Epithelial cell of prostate (primary cell): ENCODE measurements at regions not wholly inside any gene's neighbourhood (a gene's known extent, or its start where the extent isn't known, plus 50 kb on each side); places are given as distances from the start of the nearest gene placed in this dataset.
"Not testable (repeated sequence)": the region's sequence is repeated elsewhere in the genome, so short reads cannot be mapped to it uniquely, and the experiment has no call there.

Experiments
- DNase-seq: peaks from one replicate; pipeline ENCODE4 v3.0.0-alpha.2; 2011; ENCODE audit warnings: low read depth, low spot score
- H3K27ac ChIP-seq: fragments of 450-650 bp; 2 replicates; pipeline ENCODE4 v1.5.1; 2017; ENCODE audit warnings: mild to moderate bottlenecking

DNA sequence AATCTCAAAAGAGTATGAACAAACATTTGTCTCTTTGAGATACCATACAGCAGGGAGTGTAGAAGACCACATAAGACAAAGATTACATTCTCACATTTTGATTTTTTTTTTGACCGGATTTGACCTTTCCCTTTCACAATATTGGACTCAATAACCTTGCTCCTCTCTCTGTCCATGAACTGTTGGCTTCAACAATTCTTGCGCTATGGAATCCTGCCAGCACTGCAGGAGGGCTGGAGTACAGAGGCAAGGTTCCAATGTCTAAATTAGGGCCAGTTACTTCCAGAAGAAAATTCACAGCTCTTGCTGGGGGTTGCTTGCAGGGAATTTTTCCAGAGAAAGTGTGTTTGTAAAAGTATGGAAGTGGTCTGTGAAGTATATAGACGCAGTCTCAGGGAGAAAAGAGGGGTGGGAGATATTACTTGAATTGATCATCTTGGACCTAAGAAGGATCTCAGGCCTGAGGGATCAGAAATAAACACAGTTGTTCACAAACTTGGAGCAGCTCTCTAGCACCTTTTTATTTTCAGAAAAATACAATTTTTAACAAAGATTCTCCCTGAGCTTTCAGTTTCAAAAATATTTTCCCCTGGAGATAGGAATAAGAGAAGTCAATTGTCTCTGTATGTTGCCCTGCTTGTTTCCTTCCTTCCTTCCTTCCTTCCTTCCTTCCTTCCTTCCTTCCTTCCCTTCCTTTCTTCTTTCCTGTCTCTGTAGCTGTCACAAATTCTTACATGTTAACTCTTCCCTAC is 765.9 kb downstream of the BCKDHB start:
- DNase-seq: no peak
- H3K27ac ChIP-seq: no peak overlapping the region

- no peak for DNase-seq
- no peak overlapping the region for H3K27ac ChIP-seq
Observed at GRCh38 chr6:80862756-80863155, 756.3 kb downstream of the BCKDHB start.

- no peak for DNase-seq
- no peak overlapping the region for H3K27ac ChIP-seq
Observed at GRCh38 chr6:80860107-80860506, 753.6 kb downstream of the BCKDHB start.

DNA sequence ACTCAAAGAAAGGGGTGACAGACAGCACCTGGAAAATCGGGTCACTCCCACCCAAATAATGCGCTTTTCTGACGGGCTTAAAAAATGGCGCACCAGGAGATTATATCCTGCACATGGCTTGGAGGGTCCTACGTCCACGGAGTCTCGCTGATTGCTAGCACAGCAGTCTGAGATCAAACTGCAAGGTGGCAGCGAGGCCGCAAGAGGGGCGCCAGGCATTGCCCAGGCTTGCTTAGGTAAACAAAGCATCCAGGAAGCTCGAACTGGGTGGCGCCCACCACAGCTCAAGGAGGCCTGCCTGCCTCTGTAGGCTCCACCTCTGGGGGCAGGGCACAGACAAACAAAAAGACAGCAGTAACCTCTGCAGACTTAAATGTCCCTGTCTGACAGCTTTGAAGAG is 741.5 kb downstream of the BCKDHB start:
- not testable (repeated sequence) for H3K27ac ChIP-seq

DNA sequence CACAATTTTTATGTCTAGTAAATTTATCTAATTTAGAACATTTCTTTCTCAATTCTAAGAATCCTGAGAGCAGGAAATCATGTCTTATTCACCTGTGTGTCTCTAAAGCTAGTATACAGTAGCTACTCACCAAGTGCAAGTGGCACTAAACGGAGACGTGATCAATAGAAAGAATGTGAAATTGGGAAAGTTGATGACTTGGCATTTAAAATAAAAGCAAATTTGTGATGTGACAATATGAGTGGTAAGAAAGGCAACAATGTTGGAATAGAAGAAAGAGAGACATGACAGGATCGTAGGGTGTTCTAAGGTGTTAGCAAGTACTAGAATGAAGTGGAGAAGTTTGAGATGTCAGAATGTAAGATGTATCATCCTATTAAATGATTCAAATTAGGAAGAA is 725.9 kb downstream of the BCKDHB start:
- DNase-seq: no peak
- H3K27ac ChIP-seq: no peak overlapping the region

More for the DNA sequence above, 741.5 kb downstream of the BCKDHB start:
- DNase-seq: not testable (repeated sequence)

DNA sequence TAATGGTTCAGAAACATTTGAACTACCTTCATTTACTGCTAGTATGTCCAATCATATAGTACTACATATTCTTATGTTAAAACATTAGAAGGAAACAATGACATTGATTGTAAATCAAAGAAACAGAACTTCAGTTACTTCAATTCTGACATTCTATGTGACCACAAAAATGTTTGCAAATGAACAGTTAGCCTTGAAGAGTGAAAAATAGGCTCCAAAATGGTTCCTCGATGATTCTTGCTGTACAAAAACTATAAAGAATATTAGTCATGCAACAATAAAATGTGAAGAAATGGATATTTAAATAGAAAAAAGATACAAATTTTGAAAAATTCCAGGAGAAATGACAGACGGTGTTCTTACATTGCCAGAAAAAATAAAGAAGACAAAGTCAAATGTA is 686.9 kb downstream of the BCKDHB start:
- DNase-seq: no peak
- no peak overlapping the region for H3K27ac ChIP-seq

DNA sequence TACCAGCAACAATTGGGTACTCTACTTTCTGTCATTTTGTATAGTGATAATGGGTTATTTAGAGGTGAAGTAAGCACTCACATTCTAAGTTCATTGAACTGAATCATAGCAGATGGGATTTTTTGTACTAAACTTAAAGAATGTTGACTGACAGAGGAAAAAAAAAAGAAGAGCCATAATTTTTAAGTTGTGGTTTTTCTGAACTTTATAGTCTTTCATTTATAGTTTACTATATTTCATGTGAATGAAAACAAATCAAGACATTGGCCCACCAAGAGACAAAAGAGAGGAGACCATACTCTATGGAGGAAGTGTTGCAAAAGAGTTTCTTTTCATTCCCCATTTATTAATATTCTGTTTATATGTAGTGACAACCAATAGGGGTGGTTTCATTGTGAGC is 685.7 kb downstream of the BCKDHB start:
- DNase-seq: no peak
- H3K27ac ChIP-seq: no peak overlapping the region

DNA sequence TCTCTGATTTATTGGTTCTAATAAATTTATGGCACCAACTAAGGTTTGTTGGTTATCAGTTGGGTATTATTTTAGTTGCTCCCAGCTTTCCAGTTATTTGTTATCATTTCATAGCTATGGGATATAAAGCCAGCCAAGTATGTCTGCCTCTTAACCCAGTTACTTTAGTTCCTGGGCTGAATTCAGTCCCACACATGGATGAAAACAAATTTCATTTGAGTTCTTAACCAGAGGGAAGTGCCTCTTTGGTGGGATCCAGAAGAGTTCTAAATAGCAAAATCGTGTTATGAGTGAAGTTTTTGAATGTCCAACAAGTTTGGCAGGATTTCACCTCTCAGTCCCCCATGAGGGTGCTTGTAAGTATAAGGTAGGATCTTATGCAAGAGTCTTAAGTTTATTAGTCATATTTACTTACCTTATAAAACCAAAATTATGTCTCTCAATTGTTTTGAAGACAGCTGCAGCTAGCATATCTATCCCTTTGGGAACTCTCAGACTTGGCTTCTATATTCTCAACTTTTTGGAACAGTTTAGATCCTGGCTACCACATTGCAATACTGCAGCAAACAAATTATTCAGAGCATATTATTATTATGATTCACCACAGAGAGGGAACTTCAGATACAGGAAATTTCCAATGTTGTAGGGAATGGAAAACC is 683.6 kb downstream of the BCKDHB start:
- no peak overlapping the region for H3K27ac ChIP-seq
- DNase-seq: no peak

DNA sequence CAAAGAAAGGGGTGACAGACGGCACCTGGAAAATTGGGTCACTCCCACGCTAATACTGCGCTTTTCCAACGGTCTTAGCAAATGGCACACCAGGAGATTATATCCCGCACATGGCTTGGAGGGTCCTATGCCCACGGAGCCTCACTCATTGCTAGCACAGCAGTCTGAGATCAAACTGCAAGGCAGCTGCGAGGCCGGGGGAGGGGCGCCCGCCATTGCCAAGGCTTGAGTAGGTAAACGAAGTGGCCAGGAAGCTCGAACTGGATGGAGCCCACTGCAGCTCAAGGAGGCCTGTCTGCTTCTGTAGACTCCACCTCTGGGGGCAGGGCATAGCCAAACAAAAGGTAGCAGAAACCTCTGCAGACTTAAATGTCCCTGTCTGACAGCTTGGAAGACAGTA is 676.8 kb downstream of the BCKDHB start:
- not testable (repeated sequence) for H3K27ac ChIP-seq, DNase-seq

GRCh38 chr6:80771941-80772340 is 665.5 kb downstream of the BCKDHB start:
- no peak for DNase-seq

GRCh38 chr6:80769106-80769505 is 662.6 kb downstream of the BCKDHB start:
- H3K27ac ChIP-seq: no peak overlapping the region
- no peak for DNase-seq

More at GRCh38 chr6:80771941-80772340, 665.5 kb downstream of the BCKDHB start:
- H3K27ac ChIP-seq: no peak overlapping the region

DNA sequence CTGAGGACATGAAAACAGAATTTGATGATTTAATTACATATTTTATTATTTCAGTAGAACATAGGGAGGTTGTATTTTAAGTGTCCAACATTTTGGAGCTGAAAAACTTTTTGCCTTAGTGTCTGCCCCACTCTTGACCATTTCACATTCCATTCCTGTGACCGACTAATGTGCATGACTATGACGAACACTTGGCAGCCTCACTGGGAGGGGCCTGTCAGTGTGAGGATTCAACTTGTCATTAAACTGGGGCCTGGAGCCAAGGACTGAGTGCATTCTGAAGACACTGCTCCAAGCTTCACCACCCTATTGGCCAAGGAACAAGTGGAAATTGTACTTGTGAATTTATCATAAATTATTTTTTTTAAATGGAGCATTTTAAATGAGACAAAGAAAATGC is 661.3 kb downstream of the BCKDHB start:
- peak; percentile 31 for DNase-seq

DNA sequence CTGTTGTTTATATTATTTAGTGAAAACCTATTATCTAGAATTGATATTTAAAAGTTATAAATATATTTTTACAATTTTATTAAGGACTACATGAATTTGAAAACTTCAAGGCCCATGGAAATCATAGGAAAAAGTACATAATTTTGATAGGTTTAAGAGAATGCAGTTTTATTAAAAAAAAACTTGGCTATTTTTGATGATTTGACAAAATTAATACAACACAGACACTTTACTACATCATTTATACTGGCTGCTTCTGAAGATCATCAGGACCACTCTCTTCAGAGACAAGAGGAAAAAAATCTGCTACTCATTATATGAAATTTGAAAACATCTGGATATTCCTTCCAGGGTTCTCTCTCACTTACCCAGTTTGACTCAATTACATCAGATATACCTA is 637.7 kb downstream of the BCKDHB start:
- DNase-seq: no peak
- no peak overlapping the region for H3K27ac ChIP-seq

More for the DNA sequence above, 661.3 kb downstream of the BCKDHB start:
- no peak overlapping the region for H3K27ac ChIP-seq

GRCh38 chr6:80742481-80742880 is 636.0 kb downstream of the BCKDHB start:
- no peak for DNase-seq
- no peak overlapping the region for H3K27ac ChIP-seq

DNA sequence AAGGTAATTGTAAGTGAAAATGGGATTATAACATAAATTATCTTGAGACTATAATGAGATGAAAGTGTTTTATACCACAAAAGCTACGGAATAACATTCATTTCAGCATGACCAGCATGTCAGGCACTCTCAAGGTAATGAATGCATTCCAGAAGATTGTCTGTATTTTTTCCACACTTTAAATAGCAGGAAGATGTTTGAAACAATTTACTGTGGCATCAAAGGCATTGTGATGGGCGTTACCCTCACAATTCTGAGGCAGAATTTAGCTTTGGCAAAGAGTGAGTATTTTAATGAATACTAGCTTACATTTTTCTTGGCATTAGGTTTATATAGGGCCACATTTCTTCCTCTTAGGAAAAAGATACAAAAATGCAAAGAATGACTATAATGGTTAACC is 627.2 kb downstream of the BCKDHB start:
- no peak overlapping the region for H3K27ac ChIP-seq
- no peak for DNase-seq

GRCh38 chr6:80728830-80729229 is 622.4 kb downstream of the BCKDHB start:
- no peak overlapping the region for H3K27ac ChIP-seq
- no peak for DNase-seq

DNA sequence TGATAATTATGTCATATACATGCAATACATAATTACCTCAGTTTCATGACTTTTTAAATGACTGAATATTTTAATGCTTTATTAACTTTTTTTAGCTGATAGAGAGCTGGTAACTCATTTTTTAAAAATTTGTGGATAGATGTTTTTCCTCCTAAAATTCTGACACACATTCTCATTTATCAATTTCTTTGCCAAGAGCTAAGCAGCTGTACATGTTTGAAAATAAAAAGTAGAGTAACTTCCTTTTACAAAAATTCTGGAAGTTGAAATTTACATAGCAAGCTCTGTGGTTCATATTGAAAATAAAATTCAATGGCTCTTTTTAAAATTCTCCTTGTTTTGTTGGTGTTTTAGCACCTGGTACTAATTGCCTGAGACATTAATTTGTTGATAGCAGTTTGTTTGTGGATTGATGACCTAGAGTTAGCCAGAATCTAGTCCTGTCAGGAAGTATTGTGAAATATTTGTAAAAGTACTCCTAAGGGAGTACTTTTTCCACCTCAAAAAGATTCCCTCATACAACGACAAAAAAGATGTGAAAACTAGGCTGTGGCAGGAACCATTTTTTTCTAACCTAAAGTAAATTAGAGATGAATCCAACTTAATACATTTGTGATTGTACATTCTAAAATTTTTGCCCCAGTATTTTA is 621.8 kb downstream of the BCKDHB start:
- H3K27ac ChIP-seq: no peak overlapping the region
- DNase-seq: no peak

DNA sequence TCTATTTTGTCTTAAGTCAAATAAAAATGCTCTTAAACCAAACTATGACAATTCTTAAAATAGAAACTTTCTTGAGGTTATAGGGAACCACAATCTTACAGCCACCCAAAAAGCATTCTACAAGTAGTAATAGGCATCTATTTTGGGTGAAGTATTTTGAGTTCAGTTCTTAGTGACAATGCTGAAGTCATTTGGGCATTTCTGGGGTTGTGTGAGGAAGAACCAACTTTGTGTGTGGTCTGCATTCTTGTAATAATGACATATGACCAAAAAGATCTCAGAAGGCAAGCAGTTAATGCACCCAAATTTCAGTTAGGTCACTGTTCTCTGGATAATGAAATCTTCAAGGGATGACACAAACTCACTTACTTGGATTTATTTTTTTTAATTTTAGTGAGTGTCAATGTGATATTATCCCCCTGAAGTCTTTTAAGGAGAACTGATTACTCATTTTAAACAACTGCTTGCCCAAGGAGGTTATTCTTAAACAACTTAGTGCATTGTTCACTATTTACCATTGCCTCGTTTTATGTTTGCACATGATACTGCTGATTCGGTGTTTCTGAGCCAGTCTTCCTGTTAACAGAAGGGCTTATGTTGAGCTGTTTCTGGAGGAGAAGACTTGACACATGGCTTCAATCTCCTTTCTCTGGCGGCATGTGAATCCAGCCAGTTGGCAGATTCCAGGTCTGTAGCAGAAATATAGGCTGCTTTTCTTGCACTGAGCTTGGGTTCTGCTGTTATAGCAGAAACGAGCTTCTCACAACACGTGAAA is 618.9 kb downstream of the BCKDHB start:
- DNase-seq: no peak
- H3K27ac ChIP-seq: no peak overlapping the region

DNA sequence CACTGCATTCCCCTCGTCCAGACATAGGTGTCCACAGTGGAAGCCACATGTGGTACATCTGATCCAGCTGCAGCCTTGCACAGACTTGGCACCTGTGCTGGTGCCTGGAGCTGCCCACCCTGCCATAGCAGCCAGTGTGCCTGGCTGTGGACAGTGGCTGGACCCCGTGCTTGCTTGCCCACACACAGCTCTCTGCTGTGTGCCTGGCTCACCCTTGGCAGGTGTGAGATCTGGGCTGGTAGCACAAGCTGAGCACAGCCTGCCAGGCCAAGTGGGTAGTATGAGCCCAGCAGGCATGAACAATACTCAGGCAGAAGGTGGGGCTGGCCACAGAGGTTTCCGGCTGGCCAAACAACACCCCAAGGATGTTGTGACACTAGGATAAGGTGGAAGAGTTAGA is 614.4 kb downstream of the BCKDHB start:
- H3K27ac ChIP-seq: no peak overlapping the region
- DNase-seq: no peak

DNA sequence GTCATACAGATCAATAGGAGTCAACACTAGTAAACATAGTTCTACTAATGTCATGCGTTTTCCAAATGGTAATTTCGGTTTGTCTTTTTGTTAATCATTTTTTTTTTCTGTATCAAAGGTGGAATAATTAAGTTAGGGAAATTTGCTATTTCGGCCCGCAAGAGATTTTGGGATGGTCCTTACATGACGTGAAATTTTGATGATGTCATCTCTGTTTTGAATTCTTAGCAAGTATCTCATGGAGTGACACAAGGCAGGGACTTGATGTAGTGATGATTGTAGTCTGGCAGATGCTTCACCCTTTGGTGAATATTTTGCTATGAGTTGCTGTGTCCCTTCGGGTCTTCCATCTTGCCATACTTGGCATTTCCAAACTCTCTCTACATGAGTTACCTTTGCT is 608.0 kb downstream of the BCKDHB start:
- no peak for DNase-seq
- H3K27ac ChIP-seq: no peak overlapping the region

DNA sequence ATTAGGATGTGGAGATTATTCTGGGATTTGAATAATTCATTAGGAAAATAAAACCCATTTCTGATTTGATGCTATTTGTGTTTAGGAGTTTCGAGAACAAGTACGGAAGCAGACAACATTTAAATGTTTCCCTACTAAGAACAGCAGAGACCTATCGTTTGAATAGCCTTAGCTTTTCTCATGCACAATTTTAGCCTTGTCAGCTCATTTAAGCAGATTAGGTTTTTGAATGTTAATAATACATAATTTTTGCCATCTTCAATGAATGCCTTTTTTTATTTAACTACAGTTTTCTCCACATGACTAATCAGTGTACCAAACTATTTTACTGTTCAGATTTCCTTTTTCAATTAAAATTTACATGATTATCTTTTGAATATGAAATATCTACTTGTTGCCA is 592.0 kb downstream of the BCKDHB start:
- DNase-seq: no peak
- no peak overlapping the region for H3K27ac ChIP-seq
